ENCODE measurements at regions not wholly inside any gene's neighbourhood (a gene's known extent, or its start where the extent isn't known, plus 50 kb on each side); places are given as distances from the start of the nearest gene placed in this dataset.

DNA sequence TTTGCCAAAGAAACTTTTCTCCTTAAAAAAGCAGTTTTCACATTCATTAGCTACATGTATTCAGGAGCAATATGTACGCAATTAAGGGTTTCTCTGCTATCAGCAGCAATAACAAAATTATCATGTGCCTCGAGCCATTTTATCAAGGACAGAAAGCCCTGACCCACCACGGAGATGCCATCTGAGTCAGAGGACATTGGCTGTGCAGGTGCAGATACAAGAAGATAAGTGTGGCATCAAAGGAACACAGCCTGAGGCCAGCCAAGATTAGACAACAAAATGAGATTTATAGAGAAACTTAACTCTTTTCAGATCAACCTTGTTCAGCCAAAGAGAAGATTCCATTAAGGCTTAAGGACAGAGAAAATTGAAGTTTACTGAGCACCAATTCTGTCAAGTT is 115.2 kb upstream of the LGSN start:
- Histone ChIP-seq H3K14ac (ENCODE audit: insufficient read depth, low read length) (no peak overlapping the region), H3K23me2 (ENCODE audit: insufficient read length, low read depth, low read length, poor library complexity, severe bottlenecking) (no peaks in the 10 kb centered on the region), H2BK12ac (ENCODE audit: insufficient read length, low read depth, low read length) (no peak overlapping the region), H4K20me1 (ENCODE audit: control insufficient read depth, insufficient read depth, insufficient read length) (no peaks in the 10 kb centered on the region), H2AFZ (ENCODE audit: low read length) (no peak overlapping the region), H2BK20ac (ENCODE audit: low read depth, low read length, poor library complexity, severe bottlenecking) (no peak overlapping the region), H3K56ac (ENCODE audit: insufficient read length, low read depth, low read length) (no peak overlapping the region), H4K91ac (ENCODE audit: insufficient read length, low read depth, low read length) (no peak overlapping the region), H3K27ac (ENCODE audit: insufficient read length, low read depth, low read length) (no peak overlapping the region), H3K79me2 (ENCODE audit: insufficient read depth, low read length) (no peaks in the 10 kb centered on the region), H3K4ac (ENCODE audit: low read depth, low read length) (no peak overlapping the region), H3K4me1 (ENCODE audit: insufficient read depth, low read length) (no peaks in the 10 kb centered on the region; the same call in 1 of the 2 replicates), H2BK5ac (ENCODE audit: insufficient read length, low read length) (no peak overlapping the region), H4K5ac (ENCODE audit: insufficient read length, low read depth, low read length) (no peak overlapping the region), H3K23ac (ENCODE audit: insufficient read length, low read depth, low read length) (no peak overlapping the region), H2AK5ac (ENCODE audit: insufficient read length, low read length) (no peak overlapping the region), H3K9me3 (ENCODE audit: control insufficient read depth, low read depth, low read length) (no peaks in the 10 kb centered on the region), H3K27me3 (ENCODE audit: insufficient read depth, low read length) (no peaks in the 10 kb centered on the region), H2BK15ac (ENCODE audit: low read depth, low read length) (no peak overlapping the region), H3K9ac (ENCODE audit: extremely low read depth, insufficient read length, low read length) (no peak overlapping the region), H3K18ac (ENCODE audit: insufficient read length, low read depth, low read length) (no peak overlapping the region), H3K79me1 (ENCODE audit: insufficient read depth, low read depth, low read length, poor library complexity, severe bottlenecking) (no peaks in the 10 kb centered on the region), H3T11ph (ENCODE audit: low read length) (no peak overlapping the region), H2BK120ac (ENCODE audit: low read depth, low read length, poor library complexity, severe bottlenecking) (no peak overlapping the region), H4K8ac (replicated peaks; ENCODE audit: insufficient read length, low read depth, low read length) (no peak overlapping the region), H3K4me2 (ENCODE audit: insufficient read depth, insufficient read length, low read length) (no peak overlapping the region)
- Mint-ChIP-seq H3K27me3 (ENCODE audit: low read depth) (no peaks in the 10 kb centered on the region; the same call in 1 of the 2 replicates), H3K4me1 (no peaks in the 10 kb centered on the region), H3K9me3 (no peaks in the 10 kb centered on the region), H3K4me3 (no peak overlapping the region), H3K36me3 (ENCODE audit: insufficient read depth in 1 of 3, low read depth in 3 of 3) (0 out of 7 replicates have a peak, but pooled peaks cover 0 to 4% (median 0%) of the 10 kb centered on the region in 3 experiments), H3K27ac (no peak overlapping the region)
- no peak for TF ChIP-seq CTCF (conservative IDR thresholded peaks at IDR 0.05)
- WGBS (ENCODE audit: extremely low coverage, insufficient read length, low lambda C conversion rate) = no CpG with 5 or more reads among the region's 3 CpGs
- DNase-seq = no peak

Measured in H9 (cell line).